Epithelial cell of prostate (primary cell): ENCODE measurements at regions not wholly inside any gene's neighbourhood (a gene's known extent, or its start where the extent isn't known, plus 50 kb on each side); places are given as distances from the start of the nearest gene placed in this dataset.
A peak's percentile ranks its signal among the peaks of the same experiment; 100 is the strongest.

Experiments used
- DNase-seq: peaks from one replicate; pipeline ENCODE4 v3.0.0-alpha.2; 2011; ENCODE audit warnings: low read depth, low spot score
- H3K27ac ChIP-seq: fragments of 450-650 bp; 2 replicates; pipeline ENCODE4 v1.5.1; 2017; ENCODE audit warnings: mild to moderate bottlenecking

GRCh38 chr2:121890041-121890440 is 134.6 kb downstream of the TSN start:
- DNase-seq = no peak
- no peak overlapping the region for H3K27ac ChIP-seq

GRCh38 chr2:121895723-121896571 is 140.5 kb downstream of the TSN start:
- DNase-seq = no peak
- H3K27ac ChIP-seq = no peak overlapping the region

- no peak for DNase-seq
- H3K27ac ChIP-seq = no peak overlapping the region
These were observed 142.0 kb downstream of the TSN start for GRCh38 chr2:121897335-121897970.

- H3K27ac ChIP-seq = no peak overlapping the region
- no peak for DNase-seq
These were observed 143.0 kb downstream of the TSN start for GRCh38 chr2:121898483-121898882.

GRCh38 chr2:121900391-121900790 is 144.9 kb downstream of the TSN start:
- DNase-seq = no peak
- H3K27ac ChIP-seq = no peak overlapping the region

GRCh38 chr2:121902171-121902591 is 146.7 kb downstream of the TSN start:
- DNase-seq = no peak
- H3K27ac ChIP-seq = no peak overlapping the region

GRCh38 chr2:121902616-121903015 is 147.2 kb downstream of the TSN start:
- DNase-seq = no peak
- H3K27ac ChIP-seq = no peak overlapping the region

- H3K27ac ChIP-seq = no peak overlapping the region
- DNase-seq = no peak
These were observed 147.7 kb downstream of the TSN start for GRCh38 chr2:121903037-121903689.

GRCh38 chr2:121904656-121905055 is 149.2 kb downstream of the TSN start:
- no peak overlapping the region for H3K27ac ChIP-seq
- no peak for DNase-seq

- DNase-seq = no peak
- no peak overlapping the region for H3K27ac ChIP-seq
These were observed 149.8 kb downstream of the TSN start for GRCh38 chr2:121905201-121905600.

- no peak for DNase-seq
- H3K27ac ChIP-seq = no peak overlapping the region
These were observed 150.7 kb downstream of the TSN start for GRCh38 chr2:121906170-121906569.

GRCh38 chr2:121907928-121908327 is 152.5 kb downstream of the TSN start:
- H3K27ac ChIP-seq = no peak overlapping the region
- no peak for DNase-seq

- H3K27ac ChIP-seq = no peak overlapping the region
- no peak for DNase-seq
These were observed 154.7 kb downstream of the TSN start for GRCh38 chr2:121910139-121910538.

- no peak for DNase-seq
- H3K27ac ChIP-seq = no peak overlapping the region
These were observed 155.6 kb downstream of the TSN start for GRCh38 chr2:121911036-121911435.

- no peak for DNase-seq
- H3K27ac ChIP-seq = no peak overlapping the region
These were observed 161.7 kb downstream of the TSN start for GRCh38 chr2:121917143-121917542.

- H3K27ac ChIP-seq = no peak overlapping the region
- no peak for DNase-seq
These were observed 162.8 kb downstream of the TSN start for GRCh38 chr2:121918231-121918630.

GRCh38 chr2:121919803-121920202 is 164.4 kb downstream of the TSN start:
- no peak overlapping the region for H3K27ac ChIP-seq
- no peak for DNase-seq

- no peak overlapping the region for H3K27ac ChIP-seq
- DNase-seq = no peak
These were observed 170.0 kb downstream of the TSN start for GRCh38 chr2:121925466-121925865.

GRCh38 chr2:121943285-121943684 is 187.8 kb downstream of the TSN start:
- no peak for DNase-seq
- H3K27ac ChIP-seq = no peak overlapping the region

- no peak overlapping the region for H3K27ac ChIP-seq
- peak; percentile 39 for DNase-seq
These were observed 188.8 kb downstream of the TSN start for GRCh38 chr2:121944072-121944831.

GRCh38 chr2:121947674-121948073 is 192.2 kb downstream of the TSN start:
- no peak overlapping the region for H3K27ac ChIP-seq
- no peak for DNase-seq
